IMR-90 (cell line): ENCODE measurements at regions not wholly inside any gene's neighbourhood (a gene's known extent, or its start where the extent isn't known, plus 50 kb on each side); places are given as distances from the start of the nearest gene placed in this dataset.

ENCODE experiments used
- MXI1 ChIP-seq: IDR thresholded peaks from 2 replicates; pipeline ENCODE4 v1.6.1; 2012; ENCODE audit warnings: low read depth, mild to moderate bottlenecking, low read length, moderate library complexity, borderline replicate concordance
- POLR2A ChIP-seq: IDR thresholded peaks from 2 replicates; pipeline ENCODE4 v1.6.1; 2012; ENCODE audit warnings: mild to moderate bottlenecking, low read depth, low read length
- RAD21 ChIP-seq: IDR thresholded peaks from 2 replicates; pipeline ENCODE4 v1.6.1; 2012; ENCODE audit warnings: low read length, improper control_type of control experiment
- RFX5 ChIP-seq: IDR thresholded peaks from 2 replicates; pipeline ENCODE4 v1.8.0; 2012; ENCODE audit warnings: low read depth, mild to moderate bottlenecking, low read length, moderate library complexity
- TF ChIP-seq, protein P1 (sequence below): conservative IDR thresholded peaks from 2 replicates; pipeline ENCODE4 v1.5.1; 2012; ENCODE audit warnings: mild to moderate bottlenecking, low read depth, low read length, improper control_type of control experiment

GRCh38 chr2:150144546-150145298 lies 342.7 kb downstream of the RND3 start:
- TF ChIP-seq MXI1 (no peak), POLR2A (no peak), RFX5 (no peak), RAD21 (no peak)
- TF ChIP-seq, protein P1, sequence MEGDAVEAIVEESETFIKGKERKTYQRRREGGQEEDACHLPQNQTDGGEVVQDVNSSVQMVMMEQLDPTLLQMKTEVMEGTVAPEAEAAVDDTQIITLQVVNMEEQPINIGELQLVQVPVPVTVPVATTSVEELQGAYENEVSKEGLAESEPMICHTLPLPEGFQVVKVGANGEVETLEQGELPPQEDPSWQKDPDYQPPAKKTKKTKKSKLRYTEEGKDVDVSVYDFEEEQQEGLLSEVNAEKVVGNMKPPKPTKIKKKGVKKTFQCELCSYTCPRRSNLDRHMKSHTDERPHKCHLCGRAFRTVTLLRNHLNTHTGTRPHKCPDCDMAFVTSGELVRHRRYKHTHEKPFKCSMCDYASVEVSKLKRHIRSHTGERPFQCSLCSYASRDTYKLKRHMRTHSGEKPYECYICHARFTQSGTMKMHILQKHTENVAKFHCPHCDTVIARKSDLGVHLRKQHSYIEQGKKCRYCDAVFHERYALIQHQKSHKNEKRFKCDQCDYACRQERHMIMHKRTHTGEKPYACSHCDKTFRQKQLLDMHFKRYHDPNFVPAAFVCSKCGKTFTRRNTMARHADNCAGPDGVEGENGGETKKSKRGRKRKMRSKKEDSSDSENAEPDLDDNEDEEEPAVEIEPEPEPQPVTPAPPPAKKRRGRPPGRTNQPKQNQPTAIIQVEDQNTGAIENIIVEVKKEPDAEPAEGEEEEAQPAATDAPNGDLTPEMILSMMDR, result no peak
